ENCODE measurements at regions not wholly inside any gene's neighbourhood (a gene's known extent, or its start where the extent isn't known, plus 50 kb on each side); places are given as distances from the start of the nearest gene placed in this dataset.
A peak's percentile ranks its signal among the peaks of the same experiment; 100 is the strongest.

DNA sequence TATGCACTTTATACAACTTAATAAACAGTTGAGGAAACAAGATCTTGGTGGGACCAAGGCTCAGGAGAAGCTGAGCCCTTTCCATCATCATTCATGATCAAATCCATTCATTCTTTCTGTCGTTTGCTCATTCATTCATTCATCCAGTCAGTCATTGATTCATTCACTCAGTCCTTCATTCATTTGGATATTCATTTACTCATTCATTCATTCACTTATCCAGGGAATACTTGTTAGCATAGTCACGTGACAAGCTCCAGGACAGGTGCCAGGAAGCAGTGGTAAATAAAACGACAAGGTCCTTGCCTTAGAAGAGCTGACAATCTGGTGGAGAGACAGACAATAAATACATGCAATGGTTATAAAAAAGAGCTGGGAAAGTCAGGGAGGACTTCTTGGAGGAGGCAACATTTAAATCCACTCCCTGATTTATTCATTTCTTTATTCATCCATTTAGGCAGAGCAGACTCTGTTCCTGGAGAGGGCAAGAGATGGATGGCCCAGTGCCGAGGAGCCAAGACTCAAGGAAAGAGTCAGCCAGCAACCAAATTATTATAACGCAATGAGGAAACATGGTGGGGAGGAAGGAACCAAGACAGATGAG, 74.1 kb upstream of the CASZ1 start (continued):
- TF ChIP-seq, protein P1, sequence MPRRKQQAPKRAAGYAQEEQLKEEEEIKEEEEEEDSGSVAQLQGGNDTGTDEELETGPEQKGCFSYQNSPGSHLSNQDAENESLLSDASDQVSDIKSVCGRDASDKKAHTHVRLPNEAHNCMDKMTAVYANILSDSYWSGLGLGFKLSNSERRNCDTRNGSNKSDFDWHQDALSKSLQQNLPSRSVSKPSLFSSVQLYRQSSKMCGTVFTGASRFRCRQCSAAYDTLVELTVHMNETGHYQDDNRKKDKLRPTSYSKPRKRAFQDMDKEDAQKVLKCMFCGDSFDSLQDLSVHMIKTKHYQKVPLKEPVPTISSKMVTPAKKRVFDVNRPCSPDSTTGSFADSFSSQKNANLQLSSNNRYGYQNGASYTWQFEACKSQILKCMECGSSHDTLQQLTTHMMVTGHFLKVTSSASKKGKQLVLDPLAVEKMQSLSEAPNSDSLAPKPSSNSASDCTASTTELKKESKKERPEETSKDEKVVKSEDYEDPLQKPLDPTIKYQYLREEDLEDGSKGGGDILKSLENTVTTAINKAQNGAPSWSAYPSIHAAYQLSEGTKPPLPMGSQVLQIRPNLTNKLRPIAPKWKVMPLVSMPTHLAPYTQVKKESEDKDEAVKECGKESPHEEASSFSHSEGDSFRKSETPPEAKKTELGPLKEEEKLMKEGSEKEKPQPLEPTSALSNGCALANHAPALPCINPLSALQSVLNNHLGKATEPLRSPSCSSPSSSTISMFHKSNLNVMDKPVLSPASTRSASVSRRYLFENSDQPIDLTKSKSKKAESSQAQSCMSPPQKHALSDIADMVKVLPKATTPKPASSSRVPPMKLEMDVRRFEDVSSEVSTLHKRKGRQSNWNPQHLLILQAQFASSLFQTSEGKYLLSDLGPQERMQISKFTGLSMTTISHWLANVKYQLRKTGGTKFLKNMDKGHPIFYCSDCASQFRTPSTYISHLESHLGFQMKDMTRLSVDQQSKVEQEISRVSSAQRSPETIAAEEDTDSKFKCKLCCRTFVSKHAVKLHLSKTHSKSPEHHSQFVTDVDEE (CRISPR knock-in tag; IDR thresholded peaks at IDR 0.05): no peak
- no peak for TF ChIP-seq ESRRG (CRISPR knock-in tag; IDR thresholded peaks at IDR 0.05)

DNA sequence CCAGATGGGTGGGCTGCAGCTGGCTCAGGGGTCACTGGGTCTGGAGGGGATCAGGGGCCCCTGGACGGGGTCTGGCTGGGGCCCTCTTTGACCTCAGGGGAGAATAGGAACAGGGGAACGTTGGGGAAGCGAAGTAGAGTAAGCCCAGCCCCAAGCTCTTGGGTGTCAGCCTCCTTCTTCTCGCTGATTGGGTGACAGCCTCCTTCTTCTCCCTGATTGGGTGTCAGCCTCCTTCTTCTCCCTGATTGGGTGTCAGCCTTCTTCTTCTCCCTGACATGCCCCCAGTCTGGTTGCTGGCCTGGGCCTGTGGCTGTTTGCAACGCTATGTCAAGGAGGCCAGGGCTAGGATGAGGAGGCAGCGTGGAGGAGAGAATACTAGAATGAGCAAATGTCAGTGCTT, 76.7 kb upstream of the CASZ1 start:
- peak; percentile 62 for ATAC-seq
- no peak for TF ChIP-seq ARNTL (CRISPR knock-in tag; IDR thresholded peaks at IDR 0.05; ENCODE audit: borderline replicate concordance, low read depth)
- TF ChIP-seq ZC3H10 (CRISPR knock-in tag; IDR thresholded peaks at IDR 0.05): no peak
- no peak for TF ChIP-seq CSDC2 (CRISPR knock-in tag; IDR thresholded peaks at IDR 0.05)
- TF ChIP-seq TOX (CRISPR knock-in tag; IDR thresholded peaks at IDR 0.05; ENCODE audit: borderline replicate concordance): no peak
- no peak for TF ChIP-seq BACH2 (CRISPR knock-in tag; IDR thresholded peaks at IDR 0.05; ENCODE audit: borderline replicate concordance)
- no peak for TF ChIP-seq ISL1 (CRISPR knock-in tag; IDR thresholded peaks at IDR 0.05)
- no peak for TF ChIP-seq RARB (CRISPR knock-in tag; IDR thresholded peaks at IDR 0.05)
- no peak for TF ChIP-seq SNAI2 (CRISPR knock-in tag; IDR thresholded peaks at IDR 0.05)
- TF ChIP-seq, protein P2, sequence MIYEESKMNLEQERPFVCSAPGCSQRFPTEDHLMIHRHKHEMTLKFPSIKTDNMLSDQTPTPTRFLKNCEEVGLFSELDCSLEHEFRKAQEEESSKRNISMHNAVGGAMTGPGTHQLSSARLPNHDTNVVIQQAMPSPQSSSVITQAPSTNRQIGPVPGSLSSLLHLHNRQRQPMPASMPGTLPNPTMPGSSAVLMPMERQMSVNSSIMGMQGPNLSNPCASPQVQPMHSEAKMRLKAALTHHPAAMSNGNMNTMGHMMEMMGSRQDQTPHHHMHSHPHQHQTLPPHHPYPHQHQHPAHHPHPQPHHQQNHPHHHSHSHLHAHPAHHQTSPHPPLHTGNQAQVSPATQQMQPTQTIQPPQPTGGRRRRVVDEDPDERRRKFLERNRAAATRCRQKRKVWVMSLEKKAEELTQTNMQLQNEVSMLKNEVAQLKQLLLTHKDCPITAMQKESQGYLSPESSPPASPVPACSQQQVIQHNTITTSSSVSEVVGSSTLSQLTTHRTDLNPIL (CRISPR knock-in tag; IDR thresholded peaks at IDR 0.05; ENCODE audit: low read depth): no peak

DNA sequence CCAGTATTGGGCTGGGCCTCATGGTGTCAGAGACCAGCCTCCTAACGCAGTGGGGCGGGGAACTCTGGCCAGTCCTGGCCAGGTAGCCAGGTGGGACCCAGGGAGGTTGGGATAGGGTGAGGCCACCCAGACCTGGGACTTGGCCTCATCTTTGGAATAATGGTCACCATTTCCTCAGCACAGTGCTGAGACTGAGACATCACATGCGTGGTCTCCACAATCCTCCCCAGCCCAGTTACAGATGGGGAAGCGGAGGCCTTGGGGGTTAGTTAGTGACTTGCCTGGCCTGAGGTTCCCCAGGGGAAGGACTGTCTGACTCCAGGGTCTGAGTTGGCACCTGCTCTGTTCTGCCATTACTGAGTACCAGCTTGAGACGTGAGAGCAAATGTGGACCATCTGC, 77.9 kb upstream of the CASZ1 start:
- ATAC-seq: no peak
- no peak for TF ChIP-seq TOX (CRISPR knock-in tag; IDR thresholded peaks at IDR 0.05; ENCODE audit: borderline replicate concordance)
- TF ChIP-seq ARNTL (CRISPR knock-in tag; IDR thresholded peaks at IDR 0.05; ENCODE audit: borderline replicate concordance, low read depth): no peak
- no peak for TF ChIP-seq TCF4 (CRISPR knock-in tag; IDR thresholded peaks at IDR 0.05; ENCODE audit: borderline replicate concordance)
- no peak for TF ChIP-seq SNAI2 (CRISPR knock-in tag; IDR thresholded peaks at IDR 0.05)
- no peak for TF ChIP-seq ESRRG (CRISPR knock-in tag; IDR thresholded peaks at IDR 0.05)
- TF ChIP-seq, protein P1 (CRISPR knock-in tag; IDR thresholded peaks at IDR 0.05): no peak

DNA sequence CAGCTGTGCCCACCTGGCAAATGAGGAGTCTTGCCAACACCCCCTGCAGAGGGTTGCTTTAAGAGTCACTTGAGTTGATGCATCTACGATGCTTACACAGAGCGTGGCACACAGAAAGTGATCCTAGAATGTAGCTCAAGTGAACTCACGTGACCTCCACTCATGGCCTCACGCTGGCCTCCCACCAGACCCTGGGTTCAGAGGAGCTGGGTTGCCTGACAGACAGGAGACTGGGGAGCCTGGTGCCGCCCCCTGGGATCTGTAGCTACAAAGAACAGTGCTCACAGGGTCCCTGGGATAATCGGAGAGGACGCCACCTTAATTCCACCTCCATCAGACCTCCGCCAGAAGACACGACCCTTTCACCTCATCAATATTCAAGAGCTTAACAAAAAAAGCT, 81.4 kb upstream of the CASZ1 start:
- ATAC-seq: no peak
- TF ChIP-seq GLIS3 (CRISPR knock-in tag; IDR thresholded peaks at IDR 0.05) (no peak), ESRRG (CRISPR knock-in tag; IDR thresholded peaks at IDR 0.05) (no peak), CSDC2 (CRISPR knock-in tag; IDR thresholded peaks at IDR 0.05) (no peak), TCF4 (CRISPR knock-in tag; IDR thresholded peaks at IDR 0.05; ENCODE audit: borderline replicate concordance) (no peak), ARNTL (CRISPR knock-in tag; IDR thresholded peaks at IDR 0.05; ENCODE audit: borderline replicate concordance, low read depth) (no peak), SNAI2 (CRISPR knock-in tag; IDR thresholded peaks at IDR 0.05) (no peak), ZC3H10 (CRISPR knock-in tag; IDR thresholded peaks at IDR 0.05) (no peak), ZFP3 (CRISPR knock-in tag; IDR thresholded peaks at IDR 0.05) (no peak), RARB (CRISPR knock-in tag; IDR thresholded peaks at IDR 0.05) (no peak), BACH2 (CRISPR knock-in tag; IDR thresholded peaks at IDR 0.05; ENCODE audit: borderline replicate concordance) (no peak), OSR1 (CRISPR knock-in tag; IDR thresholded peaks at IDR 0.05) (no peak), TOX (CRISPR knock-in tag; IDR thresholded peaks at IDR 0.05; ENCODE audit: borderline replicate concordance) (no peak), PPARA (CRISPR knock-in tag; IDR thresholded peaks at IDR 0.05; ENCODE audit: borderline replicate concordance) (no peak)
- TF ChIP-seq, protein P1 (CRISPR knock-in tag; IDR thresholded peaks at IDR 0.05): no peak
- TF ChIP-seq, protein P3, sequence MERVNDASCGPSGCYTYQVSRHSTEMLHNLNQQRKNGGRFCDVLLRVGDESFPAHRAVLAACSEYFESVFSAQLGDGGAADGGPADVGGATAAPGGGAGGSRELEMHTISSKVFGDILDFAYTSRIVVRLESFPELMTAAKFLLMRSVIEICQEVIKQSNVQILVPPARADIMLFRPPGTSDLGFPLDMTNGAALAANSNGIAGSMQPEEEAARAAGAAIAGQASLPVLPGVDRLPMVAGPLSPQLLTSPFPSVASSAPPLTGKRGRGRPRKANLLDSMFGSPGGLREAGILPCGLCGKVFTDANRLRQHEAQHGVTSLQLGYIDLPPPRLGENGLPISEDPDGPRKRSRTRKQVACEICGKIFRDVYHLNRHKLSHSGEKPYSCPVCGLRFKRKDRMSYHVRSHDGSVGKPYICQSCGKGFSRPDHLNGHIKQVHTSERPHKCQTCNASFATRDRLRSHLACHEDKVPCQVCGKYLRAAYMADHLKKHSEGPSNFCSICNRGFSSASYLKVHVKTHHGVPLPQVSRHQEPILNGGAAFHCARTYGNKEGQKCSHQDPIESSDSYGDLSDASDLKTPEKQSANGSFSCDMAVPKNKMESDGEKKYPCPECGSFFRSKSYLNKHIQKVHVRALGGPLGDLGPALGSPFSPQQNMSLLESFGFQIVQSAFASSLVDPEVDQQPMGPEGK (CRISPR knock-in tag; IDR thresholded peaks at IDR 0.05; ENCODE audit: borderline replicate concordance): no peak
- TF ChIP-seq, protein P4, sequence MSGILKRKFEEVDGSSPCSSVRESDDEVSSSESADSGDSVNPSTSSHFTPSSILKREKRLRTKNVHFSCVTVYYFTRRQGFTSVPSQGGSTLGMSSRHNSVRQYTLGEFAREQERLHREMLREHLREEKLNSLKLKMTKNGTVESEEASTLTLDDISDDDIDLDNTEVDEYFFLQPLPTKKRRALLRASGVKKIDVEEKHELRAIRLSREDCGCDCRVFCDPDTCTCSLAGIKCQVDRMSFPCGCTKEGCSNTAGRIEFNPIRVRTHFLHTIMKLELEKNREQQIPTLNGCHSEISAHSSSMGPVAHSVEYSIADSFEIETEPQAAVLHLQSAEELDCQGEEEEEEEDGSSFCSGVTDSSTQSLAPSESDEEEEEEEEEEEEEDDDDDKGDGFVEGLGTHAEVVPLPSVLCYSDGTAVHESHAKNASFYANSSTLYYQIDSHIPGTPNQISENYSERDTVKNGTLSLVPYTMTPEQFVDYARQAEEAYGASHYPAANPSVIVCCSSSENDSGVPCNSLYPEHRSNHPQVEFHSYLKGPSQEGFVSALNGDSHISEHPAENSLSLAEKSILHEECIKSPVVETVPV (CRISPR knock-in tag; IDR thresholded peaks at IDR 0.05): no peak
- TF ChIP-seq, protein P2 (CRISPR knock-in tag; IDR thresholded peaks at IDR 0.05; ENCODE audit: low read depth): no peak
